ENCODE measurements at regions not wholly inside any gene's neighbourhood (a gene's known extent, or its start where the extent isn't known, plus 50 kb on each side); places are given as distances from the start of the nearest gene placed in this dataset.
"Not testable (repeated sequence)": the region's sequence is repeated elsewhere in the genome, so short reads cannot be mapped to it uniquely, and the experiment has no call there.

GRCh38 chrX:530726-531610, 99.6 kb upstream of the SHOX start:
- DNase-seq (ENCODE audit: low read depth, low spot score): no peak
- no peak overlapping the region for H3K4me3 ChIP-seq (ENCODE audit: low read depth, low read length)
- TF ChIP-seq, protein P1, sequence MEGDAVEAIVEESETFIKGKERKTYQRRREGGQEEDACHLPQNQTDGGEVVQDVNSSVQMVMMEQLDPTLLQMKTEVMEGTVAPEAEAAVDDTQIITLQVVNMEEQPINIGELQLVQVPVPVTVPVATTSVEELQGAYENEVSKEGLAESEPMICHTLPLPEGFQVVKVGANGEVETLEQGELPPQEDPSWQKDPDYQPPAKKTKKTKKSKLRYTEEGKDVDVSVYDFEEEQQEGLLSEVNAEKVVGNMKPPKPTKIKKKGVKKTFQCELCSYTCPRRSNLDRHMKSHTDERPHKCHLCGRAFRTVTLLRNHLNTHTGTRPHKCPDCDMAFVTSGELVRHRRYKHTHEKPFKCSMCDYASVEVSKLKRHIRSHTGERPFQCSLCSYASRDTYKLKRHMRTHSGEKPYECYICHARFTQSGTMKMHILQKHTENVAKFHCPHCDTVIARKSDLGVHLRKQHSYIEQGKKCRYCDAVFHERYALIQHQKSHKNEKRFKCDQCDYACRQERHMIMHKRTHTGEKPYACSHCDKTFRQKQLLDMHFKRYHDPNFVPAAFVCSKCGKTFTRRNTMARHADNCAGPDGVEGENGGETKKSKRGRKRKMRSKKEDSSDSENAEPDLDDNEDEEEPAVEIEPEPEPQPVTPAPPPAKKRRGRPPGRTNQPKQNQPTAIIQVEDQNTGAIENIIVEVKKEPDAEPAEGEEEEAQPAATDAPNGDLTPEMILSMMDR (IDR thresholded peaks at IDR 0.05; ENCODE audit: insufficient read depth, low read length, missing control alignments): no peak
- ChIA-PET POLR2A (no interaction called here), CTCF (no interaction called here)

- DNase-seq (ENCODE audit: low read depth, low spot score): no peak
- TF ChIP-seq, protein P1 (IDR thresholded peaks at IDR 0.05; ENCODE audit: insufficient read depth, low read length, missing control alignments): no peak
- H3K4me3 ChIP-seq (ENCODE audit: low read depth, low read length): no peak overlapping the region
- ChIA-PET POLR2A (no interaction called here), CTCF (no interaction called here)
These were observed 99.0 kb upstream of the SHOX start for GRCh38 chrX:531611-531936.

DNA sequence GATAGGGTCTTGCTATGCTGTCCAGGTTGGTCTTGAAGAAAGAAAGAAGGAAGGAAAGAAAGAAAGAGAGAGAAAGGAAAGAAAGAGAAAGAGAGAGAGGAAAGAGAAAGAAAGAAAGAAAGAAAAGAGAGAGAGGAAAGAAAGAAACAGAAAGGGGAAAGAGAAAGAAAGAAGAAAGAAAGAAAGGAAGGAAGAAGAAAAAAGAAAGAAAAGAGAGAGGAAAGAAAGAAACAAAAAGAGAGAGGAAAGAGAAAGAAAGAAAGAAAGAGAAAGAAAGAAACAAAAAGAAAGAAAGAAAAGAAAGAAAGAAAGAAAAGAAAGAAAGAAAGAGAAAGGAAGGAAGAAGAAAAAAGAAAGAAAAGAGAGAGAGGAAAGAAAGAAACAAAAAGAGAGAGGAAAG, 95.8 kb upstream of the SHOX start:
- no peak for DNase-seq (ENCODE audit: low read depth, low spot score)
- ChIA-PET CTCF (no interaction called here), POLR2A (no interaction called here)
- TF ChIP-seq, protein P1 (IDR thresholded peaks at IDR 0.05; ENCODE audit: insufficient read depth, low read length, missing control alignments): no peak
- H3K4me3 ChIP-seq (ENCODE audit: low read depth, low read length): no peak overlapping the region

DNA sequence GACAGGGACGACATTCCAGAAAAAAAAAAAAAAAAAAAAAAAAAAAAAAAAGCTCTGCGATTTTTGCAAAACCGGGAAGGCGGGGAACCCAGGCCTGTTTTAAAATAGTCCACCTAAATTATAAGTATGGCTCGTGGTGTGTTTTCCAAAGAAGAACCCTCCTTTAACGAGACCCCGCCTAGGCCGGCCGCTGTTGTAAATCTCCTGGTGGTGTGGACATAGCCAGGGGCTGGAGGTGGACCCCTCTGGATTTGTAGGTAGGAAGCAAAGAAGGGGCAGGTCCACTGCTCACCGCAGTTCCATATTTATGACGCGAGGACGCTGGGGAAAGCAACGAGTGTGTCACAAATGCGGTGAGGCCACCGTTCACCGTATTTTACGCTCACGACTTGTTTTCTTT, 94.0 kb upstream of the SHOX start:
- POLR2A ChIA-PET: no interaction called here
- CTCF ChIA-PET: no interaction called here
- DNase-seq (ENCODE audit: low read depth, low spot score): no peak
- no peak overlapping the region for H3K4me3 ChIP-seq (ENCODE audit: low read depth, low read length)
- TF ChIP-seq, protein P1 (IDR thresholded peaks at IDR 0.05; ENCODE audit: insufficient read depth, low read length, missing control alignments): no peak

- POLR2A ChIA-PET: no interaction called here
- DNase-seq (ENCODE audit: low read depth, low spot score): no peak
- H3K4me3 ChIP-seq (ENCODE audit: low read depth, low read length): no peak overlapping the region
- TF ChIP-seq, protein P1 (IDR thresholded peaks at IDR 0.05; ENCODE audit: insufficient read depth, low read length, missing control alignments): no peak
- CTCF ChIA-PET: no interaction called here
These were observed 93.4 kb upstream of the SHOX start for GRCh38 chrX:537151-537550.

GRCh38 chrX:538311-538710, 92.3 kb upstream of the SHOX start:
- TF ChIP-seq, protein P1 (IDR thresholded peaks at IDR 0.05; ENCODE audit: insufficient read depth, low read length, missing control alignments): no peak
- no peak overlapping the region for H3K4me3 ChIP-seq (ENCODE audit: low read depth, low read length)
- no peak for DNase-seq (ENCODE audit: low read depth, low spot score)
- CTCF ChIA-PET: no interaction called here
- POLR2A ChIA-PET: no interaction called here

- POLR2A ChIA-PET; CTCF ChIA-PET; H3K4me3 ChIP-seq (ENCODE audit: low read depth, low read length); DNase-seq (ENCODE audit: low read depth, low spot score): not testable (repeated sequence)
These were observed 89.6 kb upstream of the SHOX start for GRCh38 chrX:541006-541405.

Measured in AG04449 (cell line).